Hepatocyte (in vitro differentiated cells): ENCODE measurements at regions not wholly inside any gene's neighbourhood (a gene's known extent, or its start where the extent isn't known, plus 50 kb on each side); places are given as distances from the start of the nearest gene placed in this dataset.

Source experiments
- EZH2 ChIP-seq: fragments of 200-600 bp; sonication (generic); IDR thresholded peaks from 2 replicates; pipeline ENCODE4 v1.6.1; 2016; ENCODE audit warnings: antibody characterized with exemption, mild to moderate bottlenecking, borderline replicate concordance
- EZH2phosphoT487 ChIP-seq: fragments of 200-600 bp; sonication (generic); IDR thresholded peaks from one replicate; pipeline ENCODE4 v1.6.1; 2018; ENCODE audit warnings: antibody characterized with exemption, mild to moderate bottlenecking, low read depth, moderate library complexity; ENCODE audit not compliant: unreplicated experiment, severe bottlenecking
- TF ChIP-seq, protein P1 (sequence below): fragments of 200-600 bp; sonication (generic); IDR thresholded peaks from 2 replicates; pipeline ENCODE4 v1.5.1; 2016; ENCODE audit warnings: antibody characterized with exemption, mild to moderate bottlenecking; ENCODE audit not compliant: poor library complexity

DNA sequence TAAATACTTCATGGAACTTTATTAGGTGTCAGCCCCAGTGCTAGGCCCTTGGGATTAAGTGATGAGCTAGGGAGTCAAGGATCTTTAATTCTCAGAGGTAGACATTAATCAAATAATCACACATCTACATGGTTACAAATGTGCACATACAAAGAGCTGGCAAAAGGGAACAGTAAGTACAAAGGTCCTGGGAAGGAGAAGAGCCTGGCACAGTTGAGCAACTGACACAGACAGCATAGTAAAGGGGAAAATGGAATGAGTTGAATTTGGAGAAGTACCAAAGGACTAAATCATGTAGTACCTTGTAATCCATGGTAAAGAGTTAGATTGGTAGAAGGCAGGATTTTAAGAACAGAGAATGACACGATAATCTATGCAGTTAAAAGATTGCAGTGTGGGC, 116.3 kb downstream of the APIP start:
- TF ChIP-seq EZH2phosphoT487 (no peak), EZH2 (no peak)
- TF ChIP-seq, protein P1, sequence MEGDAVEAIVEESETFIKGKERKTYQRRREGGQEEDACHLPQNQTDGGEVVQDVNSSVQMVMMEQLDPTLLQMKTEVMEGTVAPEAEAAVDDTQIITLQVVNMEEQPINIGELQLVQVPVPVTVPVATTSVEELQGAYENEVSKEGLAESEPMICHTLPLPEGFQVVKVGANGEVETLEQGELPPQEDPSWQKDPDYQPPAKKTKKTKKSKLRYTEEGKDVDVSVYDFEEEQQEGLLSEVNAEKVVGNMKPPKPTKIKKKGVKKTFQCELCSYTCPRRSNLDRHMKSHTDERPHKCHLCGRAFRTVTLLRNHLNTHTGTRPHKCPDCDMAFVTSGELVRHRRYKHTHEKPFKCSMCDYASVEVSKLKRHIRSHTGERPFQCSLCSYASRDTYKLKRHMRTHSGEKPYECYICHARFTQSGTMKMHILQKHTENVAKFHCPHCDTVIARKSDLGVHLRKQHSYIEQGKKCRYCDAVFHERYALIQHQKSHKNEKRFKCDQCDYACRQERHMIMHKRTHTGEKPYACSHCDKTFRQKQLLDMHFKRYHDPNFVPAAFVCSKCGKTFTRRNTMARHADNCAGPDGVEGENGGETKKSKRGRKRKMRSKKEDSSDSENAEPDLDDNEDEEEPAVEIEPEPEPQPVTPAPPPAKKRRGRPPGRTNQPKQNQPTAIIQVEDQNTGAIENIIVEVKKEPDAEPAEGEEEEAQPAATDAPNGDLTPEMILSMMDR, result no peak
